ENCODE measurements at regions not wholly inside any gene's neighbourhood (a gene's known extent, or its start where the extent isn't known, plus 50 kb on each side); places are given as distances from the start of the nearest gene placed in this dataset.

- TF ChIP-seq, protein P1, sequence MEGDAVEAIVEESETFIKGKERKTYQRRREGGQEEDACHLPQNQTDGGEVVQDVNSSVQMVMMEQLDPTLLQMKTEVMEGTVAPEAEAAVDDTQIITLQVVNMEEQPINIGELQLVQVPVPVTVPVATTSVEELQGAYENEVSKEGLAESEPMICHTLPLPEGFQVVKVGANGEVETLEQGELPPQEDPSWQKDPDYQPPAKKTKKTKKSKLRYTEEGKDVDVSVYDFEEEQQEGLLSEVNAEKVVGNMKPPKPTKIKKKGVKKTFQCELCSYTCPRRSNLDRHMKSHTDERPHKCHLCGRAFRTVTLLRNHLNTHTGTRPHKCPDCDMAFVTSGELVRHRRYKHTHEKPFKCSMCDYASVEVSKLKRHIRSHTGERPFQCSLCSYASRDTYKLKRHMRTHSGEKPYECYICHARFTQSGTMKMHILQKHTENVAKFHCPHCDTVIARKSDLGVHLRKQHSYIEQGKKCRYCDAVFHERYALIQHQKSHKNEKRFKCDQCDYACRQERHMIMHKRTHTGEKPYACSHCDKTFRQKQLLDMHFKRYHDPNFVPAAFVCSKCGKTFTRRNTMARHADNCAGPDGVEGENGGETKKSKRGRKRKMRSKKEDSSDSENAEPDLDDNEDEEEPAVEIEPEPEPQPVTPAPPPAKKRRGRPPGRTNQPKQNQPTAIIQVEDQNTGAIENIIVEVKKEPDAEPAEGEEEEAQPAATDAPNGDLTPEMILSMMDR (IDR thresholded peaks at IDR 0.05): no peak
- H3K4me3 Mint-ChIP-seq: no peak overlapping the region
- H3K4me1 Mint-ChIP-seq (ENCODE audit: low read depth): no peaks in the 10 kb centered on the region
- DNase-seq: no peak
- no peaks in the 10 kb centered on the region for H3K27me3 Mint-ChIP-seq (ENCODE audit: insufficient read depth)
- no peaks in the 10 kb centered on the region for H3K36me3 Mint-ChIP-seq (ENCODE audit: low read depth)
- no peak overlapping the region for H3K27ac Mint-ChIP-seq
- H3K9me3 Mint-ChIP-seq: peaks cover 15% of the 10 kb centered on the region; the same call in 1 of the 2 replicates
These were observed 547.1 kb upstream of the LINC00305 start for GRCh38 chr18:64695851-64696553.

DNA sequence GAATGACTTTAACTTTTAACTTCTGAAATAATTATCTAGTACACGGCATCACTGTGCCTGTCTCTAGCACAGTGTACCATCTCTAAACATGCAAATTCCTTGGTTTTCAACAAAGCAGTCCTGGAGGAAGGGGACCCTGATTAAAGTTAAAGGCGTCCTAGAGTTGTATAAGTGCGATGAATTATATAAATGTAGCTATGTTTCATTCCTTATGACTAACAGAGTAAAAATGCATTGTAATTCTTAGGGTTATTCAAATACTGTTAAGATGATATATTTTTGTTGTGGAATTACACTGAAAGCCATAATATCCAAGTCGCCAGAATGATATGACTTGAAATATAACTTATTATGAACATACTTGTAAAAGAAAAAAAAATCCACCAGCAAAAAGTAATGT is 544.9 kb upstream of the LINC00305 start:
- Mint-ChIP-seq H3K4me3 (no peak overlapping the region), H3K9me3 (peaks cover 8% of the 10 kb centered on the region; the same call in 1 of the 2 replicates), H3K27me3 (ENCODE audit: insufficient read depth) (no peaks in the 10 kb centered on the region; the same call in 1 of the 2 replicates), H3K4me1 (ENCODE audit: low read depth) (no peaks in the 10 kb centered on the region), H3K36me3 (ENCODE audit: low read depth) (no peaks in the 10 kb centered on the region), H3K27ac (no peak overlapping the region)
- TF ChIP-seq, protein P1 (IDR thresholded peaks at IDR 0.05): no peak
- no peak for DNase-seq

GRCh38 chr18:64692826-64693225 is 543.9 kb upstream of the LINC00305 start:
- H3K27me3 Mint-ChIP-seq (ENCODE audit: insufficient read depth): no peaks in the 10 kb centered on the region; the same call in 1 of the 2 replicates
- H3K27ac Mint-ChIP-seq: no peak overlapping the region
- H3K36me3 Mint-ChIP-seq (ENCODE audit: low read depth): no peaks in the 10 kb centered on the region
- no peaks in the 10 kb centered on the region for H3K4me1 Mint-ChIP-seq (ENCODE audit: low read depth)
- TF ChIP-seq, protein P1 (IDR thresholded peaks at IDR 0.05): no peak
- H3K9me3 Mint-ChIP-seq: peaks cover 8% of the 10 kb centered on the region; the same call in 1 of the 2 replicates
- no peak overlapping the region for H3K4me3 Mint-ChIP-seq
- DNase-seq: no peak

DNA sequence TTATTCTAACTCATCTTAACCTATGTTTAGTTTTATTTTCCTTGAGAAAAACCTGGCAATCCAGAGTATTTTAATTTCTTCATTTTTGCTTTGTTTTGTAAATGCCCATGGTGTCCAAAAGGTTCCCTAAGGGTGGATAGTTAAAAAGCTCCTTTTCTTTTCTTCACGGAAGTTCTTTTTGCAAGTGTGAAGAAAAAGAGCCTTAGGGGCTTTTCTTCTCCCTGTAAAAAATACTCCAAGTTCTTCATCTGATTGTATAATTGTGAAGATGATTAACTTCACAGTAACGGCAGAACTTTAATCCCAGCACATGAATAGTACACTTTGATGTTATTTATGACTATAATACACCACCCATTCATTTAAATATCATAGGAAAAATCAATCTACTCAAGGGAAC is 530.2 kb upstream of the LINC00305 start:
- no peak overlapping the region for H3K4me3 Mint-ChIP-seq
- H3K36me3 Mint-ChIP-seq (ENCODE audit: low read depth): no peaks in the 10 kb centered on the region
- TF ChIP-seq, protein P1 (IDR thresholded peaks at IDR 0.05): no peak
- no peak overlapping the region for H3K27ac Mint-ChIP-seq
- H3K9me3 Mint-ChIP-seq: peaks cover 34% of the 10 kb centered on the region
- no peaks in the 10 kb centered on the region for H3K27me3 Mint-ChIP-seq (ENCODE audit: insufficient read depth)
- DNase-seq: no peak
- no peaks in the 10 kb centered on the region for H3K4me1 Mint-ChIP-seq (ENCODE audit: low read depth)

GRCh38 chr18:64678048-64678447 is 529.2 kb upstream of the LINC00305 start:
- no peak for DNase-seq
- Mint-ChIP-seq H3K4me3 (no peak overlapping the region), H3K9me3 (peaks cover 34% of the 10 kb centered on the region), H3K27ac (no peak overlapping the region), H3K4me1 (ENCODE audit: low read depth) (no peaks in the 10 kb centered on the region), H3K27me3 (ENCODE audit: insufficient read depth) (no peaks in the 10 kb centered on the region), H3K36me3 (ENCODE audit: low read depth) (no peaks in the 10 kb centered on the region)
- TF ChIP-seq, protein P1 (IDR thresholded peaks at IDR 0.05): no peak
